D721Med (cell line): ENCODE measurements at regions not wholly inside any gene's neighbourhood (a gene's known extent, or its start where the extent isn't known, plus 50 kb on each side); places are given as distances from the start of the nearest gene placed in this dataset.
"Not testable (repeated sequence)": the region's sequence is repeated elsewhere in the genome, so short reads cannot be mapped to it uniquely, and the experiment has no call there.

ENCODE experiments used
- DNase-seq: peaks from one replicate; pipeline ENCODE4 v3.0.0; 2011; ENCODE audit warnings: low spot score; ENCODE audit not compliant: insufficient read length
- FAIRE-seq: peaks from 2 replicates; lab custom pipeline; 2011; peaks lifted over from hg19 to GRCh38; lab: Jason Lieb, UNC
- CTCF ChIP-seq: IDR thresholded peaks from 2 replicates; pipeline ENCODE4 v1.5.1; 2012; ENCODE audit warnings: mild to moderate bottlenecking, control low read depth; ENCODE audit not compliant: insufficient read depth; ENCODE audit errors: missing control alignments

GRCh38 chr14:29982171-29982570 is 54.5 kb upstream of the PRKD1 start:
- FAIRE-seq (no peak), DNase-seq (no peak)
- no peak for TF ChIP-seq CTCF

GRCh38 chr14:29982993-29983392 is 55.3 kb upstream of the PRKD1 start:
- no peak for TF ChIP-seq CTCF
- DNase-seq (no peak), FAIRE-seq (peak; percentile 16)

- not testable (repeated sequence) for FAIRE-seq, DNase-seq
Measured at GRCh38 chr14:29990344-29990857, 62.8 kb upstream of the PRKD1 start.

- FAIRE-seq (no peak), DNase-seq (no peak)
- no peak for TF ChIP-seq CTCF
Measured at GRCh38 chr14:29990993-29991392, 63.3 kb upstream of the PRKD1 start.

- FAIRE-seq (no peak), DNase-seq (no peak)
- no peak for TF ChIP-seq CTCF
Measured at GRCh38 chr14:29993143-29993542, 65.5 kb upstream of the PRKD1 start.

- TF ChIP-seq CTCF: no peak
- no peak for DNase-seq
- FAIRE-seq: no peak
Measured at GRCh38 chr14:29999013-29999539, 71.4 kb upstream of the PRKD1 start.

- no peak for FAIRE-seq
- no peak for DNase-seq
Measured at GRCh38 chr14:30002859-30003258, 75.2 kb upstream of the PRKD1 start.

More at GRCh38 chr14:30002859-30003258, 75.2 kb upstream of the PRKD1 start:
- TF ChIP-seq CTCF: no peak
